ENCODE measurements at regions not wholly inside any gene's neighbourhood (a gene's known extent, or its start where the extent isn't known, plus 50 kb on each side); places are given as distances from the start of the nearest gene placed in this dataset.

DNA sequence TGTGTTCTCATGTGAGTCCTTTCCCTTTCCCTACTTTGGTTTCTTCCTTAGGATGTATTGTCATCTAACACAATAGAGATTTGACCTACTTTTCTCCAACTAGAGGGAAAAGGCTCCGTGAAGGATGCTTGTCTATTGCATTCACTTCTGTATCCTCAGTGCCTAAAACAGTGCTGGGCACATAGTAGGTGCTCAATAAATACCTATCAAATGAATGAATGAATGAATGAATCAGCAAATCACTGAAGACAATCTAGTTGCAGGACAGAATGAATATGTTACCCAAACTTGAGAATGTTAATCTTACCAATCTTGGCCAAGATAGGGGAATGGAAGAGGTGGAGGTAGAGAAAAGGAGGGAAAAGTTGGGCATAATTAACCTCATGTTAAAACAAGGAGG is 131.2 kb upstream of the FOXN2 start:
- TF ChIP-seq CTBP1 (IDR thresholded peaks at IDR 0.05; ENCODE audit: borderline replicate concordance) (no peak), NFRKB (IDR thresholded peaks at IDR 0.05) (no peak), ELF4 (IDR thresholded peaks at IDR 0.05) (no peak)
- POLR2A ChIA-PET = no interaction called here
- no peak for DNase-seq (ENCODE audit: extremely low spot score)
- CTCF ChIA-PET = no interaction called here

GRCh38 chr2:48183991-48184390 is 130.5 kb upstream of the FOXN2 start:
- no peak for TF ChIP-seq L3MBTL2 (conservative IDR thresholded peaks at IDR 0.05)
- TF ChIP-seq, protein P1, sequence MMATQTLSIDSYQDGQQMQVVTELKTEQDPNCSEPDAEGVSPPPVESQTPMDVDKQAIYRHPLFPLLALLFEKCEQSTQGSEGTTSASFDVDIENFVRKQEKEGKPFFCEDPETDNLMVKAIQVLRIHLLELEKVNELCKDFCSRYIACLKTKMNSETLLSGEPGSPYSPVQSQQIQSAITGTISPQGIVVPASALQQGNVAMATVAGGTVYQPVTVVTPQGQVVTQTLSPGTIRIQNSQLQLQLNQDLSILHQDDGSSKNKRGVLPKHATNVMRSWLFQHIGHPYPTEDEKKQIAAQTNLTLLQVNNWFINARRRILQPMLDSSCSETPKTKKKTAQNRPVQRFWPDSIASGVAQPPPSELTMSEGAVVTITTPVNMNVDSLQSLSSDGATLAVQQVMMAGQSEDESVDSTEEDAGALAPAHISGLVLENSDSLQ (IDR thresholded peaks at IDR 0.05) = no peak
- no peak for TF ChIP-seq ELF4 (IDR thresholded peaks at IDR 0.05)
- TF ChIP-seq FOXA1 (IDR thresholded peaks at IDR 0.05) = no peak
- no peak for TF ChIP-seq ZNF384 (IDR thresholded peaks at IDR 0.05)
- no peak for TF ChIP-seq HDGF (IDR thresholded peaks at IDR 0.05; ENCODE audit: borderline replicate concordance)
- TF ChIP-seq TARDBP (IDR thresholded peaks at IDR 0.05) = no peak
- no peak for TF ChIP-seq LEF1 (IDR thresholded peaks at IDR 0.05; ENCODE audit: borderline replicate concordance)
- TF ChIP-seq ARNT (IDR thresholded peaks at IDR 0.05) = no peak
- no peak for TF ChIP-seq FOXM1 (IDR thresholded peaks at IDR 0.05; ENCODE audit: borderline replicate concordance)
- TF ChIP-seq SP1 (IDR thresholded peaks at IDR 0.05) = no peak
- no peak for TF ChIP-seq BHLHE40 (IDR thresholded peaks at IDR 0.05; ENCODE audit: borderline replicate concordance)
- POLR2A ChIA-PET = no interaction called here
- DNase-seq (ENCODE audit: extremely low spot score) = no peak
- CTCF ChIA-PET = no interaction called here

GRCh38 chr2:48187503-48187902 is 127.0 kb upstream of the FOXN2 start:
- TF ChIP-seq L3MBTL2 (conservative IDR thresholded peaks at IDR 0.05) = no peak
- no peak for TF ChIP-seq SUZ12 (IDR thresholded peaks at IDR 0.05)
- no peak for TF ChIP-seq FOXA1 (IDR thresholded peaks at IDR 0.05)
- no peak for TF ChIP-seq CTBP1 (IDR thresholded peaks at IDR 0.05; ENCODE audit: borderline replicate concordance)
- TF ChIP-seq FOXM1 (IDR thresholded peaks at IDR 0.05; ENCODE audit: borderline replicate concordance) = no peak
- no peak for TF ChIP-seq ZNF384 (IDR thresholded peaks at IDR 0.05)
- TF ChIP-seq HDGF (IDR thresholded peaks at IDR 0.05; ENCODE audit: borderline replicate concordance) = no peak
- TF ChIP-seq, protein P1 (IDR thresholded peaks at IDR 0.05) = no peak
- TF ChIP-seq LEF1 (IDR thresholded peaks at IDR 0.05; ENCODE audit: borderline replicate concordance) = no peak
- TF ChIP-seq ELF4 (IDR thresholded peaks at IDR 0.05) = no peak
- no peak for TF ChIP-seq BHLHE40 (IDR thresholded peaks at IDR 0.05; ENCODE audit: borderline replicate concordance)
- POLR2A ChIA-PET = no interaction called here
- CTCF ChIA-PET = no interaction called here
- no peak for DNase-seq (ENCODE audit: extremely low spot score)

GRCh38 chr2:48189552-48190228 is 124.8 kb upstream of the FOXN2 start:
- ChIA-PET CTCF (no interaction called here), POLR2A (no interaction called here)
- no peak for TF ChIP-seq L3MBTL2 (conservative IDR thresholded peaks at IDR 0.05)
- TF ChIP-seq FOXA1 (IDR thresholded peaks at IDR 0.05) = no peak
- no peak for TF ChIP-seq SP1 (IDR thresholded peaks at IDR 0.05)
- TF ChIP-seq ELF4 (IDR thresholded peaks at IDR 0.05) = no peak
- no peak for TF ChIP-seq SUZ12 (IDR thresholded peaks at IDR 0.05)
- TF ChIP-seq ZNF384 (IDR thresholded peaks at IDR 0.05) = no peak
- no peak for TF ChIP-seq CTBP1 (IDR thresholded peaks at IDR 0.05; ENCODE audit: borderline replicate concordance)
- TF ChIP-seq NFRKB (IDR thresholded peaks at IDR 0.05) = no peak
- TF ChIP-seq, protein P1 (IDR thresholded peaks at IDR 0.05) = no peak
- TF ChIP-seq TARDBP (IDR thresholded peaks at IDR 0.05) = no peak
- TF ChIP-seq ARNT (IDR thresholded peaks at IDR 0.05) = no peak
- TF ChIP-seq LEF1 (IDR thresholded peaks at IDR 0.05; ENCODE audit: borderline replicate concordance) = no peak
- no peak for TF ChIP-seq HDGF (IDR thresholded peaks at IDR 0.05; ENCODE audit: borderline replicate concordance)
- TF ChIP-seq BHLHE40 (IDR thresholded peaks at IDR 0.05; ENCODE audit: borderline replicate concordance) = no peak
- no peak for TF ChIP-seq FOXM1 (IDR thresholded peaks at IDR 0.05; ENCODE audit: borderline replicate concordance)
- no peak for TF ChIP-seq FOXK2 (IDR thresholded peaks at IDR 0.05)
- no peak for DNase-seq (ENCODE audit: extremely low spot score)

DNA sequence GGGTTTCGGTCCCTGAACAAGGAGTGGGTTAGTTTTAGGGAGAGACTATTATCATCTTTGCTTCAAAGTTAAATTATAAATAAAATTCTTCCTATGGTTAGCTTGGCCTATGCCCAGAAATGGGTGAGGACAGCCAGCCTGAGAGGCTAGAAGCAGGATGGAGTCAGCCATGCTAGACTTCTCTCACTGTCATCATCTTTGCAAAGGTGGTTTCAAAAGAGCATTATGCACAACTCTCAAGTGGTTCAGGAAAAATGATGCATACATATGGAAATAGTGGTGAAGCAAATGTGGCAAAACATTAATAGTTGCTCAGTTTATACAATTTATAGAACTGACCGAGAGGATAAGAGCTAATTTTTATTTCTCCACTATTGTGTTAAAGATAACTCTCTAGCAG is 124.3 kb upstream of the FOXN2 start:
- CTCF ChIA-PET = no interaction called here
- no peak for DNase-seq (ENCODE audit: extremely low spot score)
- POLR2A ChIA-PET = no interaction called here
- TF ChIP-seq ARNT (IDR thresholded peaks at IDR 0.05) = no peak
- no peak for TF ChIP-seq NFRKB (IDR thresholded peaks at IDR 0.05)
- TF ChIP-seq FOXA1 (IDR thresholded peaks at IDR 0.05) = no peak
- TF ChIP-seq FOXK2 (IDR thresholded peaks at IDR 0.05) = no peak
- TF ChIP-seq TARDBP (IDR thresholded peaks at IDR 0.05) = no peak
- no peak for TF ChIP-seq ELF4 (IDR thresholded peaks at IDR 0.05)
- TF ChIP-seq SP1 (IDR thresholded peaks at IDR 0.05) = no peak
- TF ChIP-seq HDGF (IDR thresholded peaks at IDR 0.05; ENCODE audit: borderline replicate concordance) = no peak
- no peak for TF ChIP-seq LEF1 (IDR thresholded peaks at IDR 0.05; ENCODE audit: borderline replicate concordance)
- TF ChIP-seq L3MBTL2 (conservative IDR thresholded peaks at IDR 0.05) = no peak
- no peak for TF ChIP-seq FOXM1 (IDR thresholded peaks at IDR 0.05; ENCODE audit: borderline replicate concordance)
- no peak for TF ChIP-seq BHLHE40 (IDR thresholded peaks at IDR 0.05; ENCODE audit: borderline replicate concordance)
- TF ChIP-seq CTBP1 (IDR thresholded peaks at IDR 0.05; ENCODE audit: borderline replicate concordance) = no peak
- TF ChIP-seq ZNF384 (IDR thresholded peaks at IDR 0.05) = no peak
- no peak for TF ChIP-seq SUZ12 (IDR thresholded peaks at IDR 0.05)
- TF ChIP-seq, protein P1 (IDR thresholded peaks at IDR 0.05) = no peak

Measured in HEK293T (cell line).